Mesodermal cell (in vitro differentiated cells): ENCODE measurements at regions not wholly inside any gene's neighbourhood (a gene's known extent, or its start where the extent isn't known, plus 50 kb on each side); places are given as distances from the start of the nearest gene placed in this dataset.

ENCODE experiments used
- H3K27ac ChIP-seq: 2 replicates; pipeline ENCODE4 v1.7.0; 2013; ENCODE audit warnings: mild to moderate bottlenecking, low read depth, low read length, moderate library complexity; ENCODE audit not compliant: severe bottlenecking
- H3K36me3 ChIP-seq: 2 replicates; pipeline ENCODE4 v1.7.1; 2013; ENCODE audit warnings: mild to moderate bottlenecking, low read length, moderate library complexity; ENCODE audit not compliant: control insufficient read depth, insufficient read depth
- H3K4me1 ChIP-seq: one replicate; pipeline ENCODE4 v1.7.1; 2013; ENCODE audit warnings: mild to moderate bottlenecking, low read length; ENCODE audit not compliant: insufficient read depth, control insufficient read depth, poor library complexity, severe bottlenecking
- H3K4me3 ChIP-seq: 2 replicates; pipeline ENCODE4 v1.7.0; 2013; ENCODE audit warnings: low read length, control low read depth, mild to moderate bottlenecking; ENCODE audit not compliant: insufficient read depth, poor library complexity, severe bottlenecking; ENCODE audit errors: extremely low read depth
- H3K9me3 ChIP-seq: 2 replicates; pipeline ENCODE4 v1.7.1; 2013; ENCODE audit warnings: mild to moderate bottlenecking, low read length, moderate library complexity; ENCODE audit not compliant: control insufficient read depth
- WGBS, 2 experiments: methylation state at CpG; one replicate each; pipeline ENCODE4 v1.1.5; 2013; ENCODE audit warnings: missing lambda C conversion rate in 2 of 2; ENCODE audit not compliant: insufficient coverage in 2 of 2; 5-methylcytosine and 5-hydroxymethylcytosine counted together

DNA sequence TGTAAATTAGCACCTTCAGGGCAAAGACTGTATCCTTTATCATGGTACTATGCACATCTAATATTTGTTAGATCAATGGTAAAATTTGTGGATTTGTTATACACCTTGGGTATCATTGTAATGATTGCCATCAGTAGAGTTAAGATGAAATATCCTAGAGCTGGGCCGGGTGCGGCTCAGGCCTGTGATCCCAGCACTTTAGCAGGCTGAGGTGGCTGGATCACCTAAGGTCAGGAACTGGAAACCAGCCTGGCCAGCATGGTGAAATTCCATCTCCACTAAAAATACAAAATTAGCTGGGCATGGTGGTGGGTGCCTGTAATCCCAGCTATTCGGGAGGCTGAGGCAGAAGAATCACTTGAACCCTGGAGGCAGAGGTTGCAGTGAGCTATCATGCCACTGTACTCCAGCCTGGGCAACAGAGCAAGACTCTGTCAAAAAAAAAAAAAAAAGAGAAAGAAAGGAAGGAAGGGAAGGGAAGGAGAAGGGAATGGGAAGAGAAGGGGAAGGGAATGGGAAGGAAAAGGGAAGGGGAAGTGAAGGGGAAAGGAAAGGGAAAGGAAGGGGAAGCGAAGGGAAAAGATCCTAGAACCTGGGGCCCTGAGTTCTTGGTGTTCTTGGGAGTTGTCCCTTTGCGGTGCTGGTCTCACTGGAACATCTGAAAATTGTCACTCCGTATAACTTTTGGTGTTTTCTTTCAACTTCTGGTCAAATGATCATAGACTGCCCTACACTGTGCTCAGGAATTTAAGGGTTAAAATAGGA lies 71.1 kb upstream of the NEUROD1 start:
- H3K4me3 ChIP-seq: no peak overlapping the region
- H3K9me3 ChIP-seq: peaks cover 6% of the 10 kb centered on the region
- H3K27ac ChIP-seq: no peak overlapping the region
- no peaks in the 10 kb centered on the region for H3K36me3 ChIP-seq
- H3K4me1 ChIP-seq: peaks cover 30% of the 10 kb centered on the region
- WGBS, 2 experiments: 84 to 100% methylated on average over 6 of the region's 6 CpGs

GRCh38 chr2:181752301-181752700 lies 72.0 kb upstream of the NEUROD1 start:
- H3K4me3 ChIP-seq: no peak overlapping the region
- H3K27ac ChIP-seq: peak overlapping the region; percentile 47
- H3K9me3 ChIP-seq: no peaks in the 10 kb centered on the region
- no peaks in the 10 kb centered on the region for H3K36me3 ChIP-seq
- peaks cover 30% of the 10 kb centered on the region for H3K4me1 ChIP-seq
- 86% methylated on average over 1 of the region's 1 CpG; no CpG with 5 or more reads in 1 of the 2 experiments for WGBS, 2 experiments

DNA sequence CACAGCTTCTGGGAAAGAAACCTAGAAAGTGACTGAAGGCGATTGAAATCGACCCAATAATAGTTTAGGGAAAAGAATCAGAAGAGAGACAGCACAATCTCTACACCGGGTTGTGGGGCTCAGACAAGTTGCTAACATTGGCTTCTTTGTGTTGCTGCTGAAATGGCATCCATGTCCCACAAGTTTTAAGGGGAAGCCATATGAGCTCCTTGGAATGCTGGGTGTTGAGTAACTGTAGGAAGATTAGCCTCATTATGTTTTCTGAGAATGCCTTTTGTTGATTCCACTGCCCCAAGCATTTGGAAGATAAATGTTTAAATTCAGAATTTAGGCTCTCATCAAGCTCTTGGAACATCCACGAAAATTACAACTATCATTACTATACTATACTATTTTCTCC lies 73.4 kb upstream of the NEUROD1 start:
- WGBS, 2 experiments: 89 to 100% methylated on average over 2 to 4 of the region's 4 CpGs
- Histone ChIP-seq H3K4me1 (peaks cover 30% of the 10 kb centered on the region), H3K9me3 (no peaks in the 10 kb centered on the region), H3K4me3 (no peak overlapping the region), H3K27ac (peak overlapping the region; percentile 58), H3K36me3 (no peaks in the 10 kb centered on the region)

DNA sequence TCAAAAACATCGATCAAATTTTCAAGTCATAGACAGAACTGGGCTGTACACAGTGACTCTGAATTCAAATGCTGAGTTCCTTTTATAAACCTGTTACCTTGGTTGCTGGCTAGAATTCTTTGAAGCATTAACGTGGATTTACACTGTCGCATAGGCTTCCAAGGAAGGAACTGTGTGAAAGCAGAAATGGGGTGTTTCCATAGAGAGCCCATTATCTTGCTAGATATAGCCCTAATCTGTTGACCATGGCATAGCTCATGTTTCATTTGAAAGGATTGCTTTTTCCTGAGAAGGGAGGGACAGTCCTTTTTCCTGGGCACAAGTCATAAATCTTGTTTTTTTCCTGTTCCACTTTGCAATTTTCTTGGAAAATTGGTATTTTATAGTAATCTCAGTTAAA lies 73.8 kb upstream of the NEUROD1 start:
- WGBS, 2 experiments: 82 to 91% methylated on average over 2 to 3 of the region's 3 CpGs
- H3K36me3 ChIP-seq: no peaks in the 10 kb centered on the region
- no peaks in the 10 kb centered on the region for H3K9me3 ChIP-seq
- peak overlapping the region; percentile 54 for H3K27ac ChIP-seq
- peaks cover 30% of the 10 kb centered on the region for H3K4me1 ChIP-seq
- H3K4me3 ChIP-seq: no peak overlapping the region

DNA sequence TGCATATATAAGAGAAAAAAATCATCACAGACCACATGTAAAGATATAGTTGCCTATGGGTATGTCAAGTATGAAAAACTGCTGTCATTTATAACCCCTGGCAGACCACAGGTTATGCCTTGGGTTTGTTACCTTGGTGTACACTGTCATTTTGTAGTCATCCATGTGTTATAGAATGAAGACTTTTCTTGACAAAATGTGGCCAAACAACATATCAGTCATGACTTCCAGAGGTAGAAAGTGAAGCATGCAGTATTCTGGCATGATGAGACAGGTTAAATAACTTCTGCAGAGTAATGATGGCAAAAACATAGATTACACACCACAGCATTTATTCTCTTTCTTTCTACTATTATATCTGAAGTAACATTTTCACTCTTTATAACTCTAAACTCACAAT lies 74.9 kb upstream of the NEUROD1 start:
- no peaks in the 10 kb centered on the region for H3K36me3 ChIP-seq
- no peaks in the 10 kb centered on the region for H3K9me3 ChIP-seq
- peaks cover 28% of the 10 kb centered on the region for H3K4me1 ChIP-seq
- no peak overlapping the region for H3K27ac ChIP-seq
- no peak overlapping the region for H3K4me3 ChIP-seq

DNA sequence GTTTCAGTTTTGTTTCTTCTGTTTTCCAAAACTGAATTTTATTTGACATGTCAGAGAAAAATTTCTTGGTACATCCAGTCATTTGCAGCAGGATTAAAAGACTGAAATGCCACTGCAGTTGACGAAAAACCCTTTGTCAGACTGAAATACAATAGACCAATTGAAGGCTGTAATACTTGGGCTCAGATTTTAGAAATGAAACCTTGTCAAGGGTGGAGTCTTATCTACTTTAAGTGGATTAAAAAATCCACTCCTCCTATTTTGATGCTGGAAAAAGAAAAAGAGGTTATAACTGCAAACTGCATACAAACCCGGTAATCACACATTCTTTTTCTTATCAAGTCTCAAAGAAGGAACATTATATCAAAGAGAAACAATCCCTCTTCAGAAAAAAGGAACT lies 80.2 kb upstream of the NEUROD1 start:
- no peak overlapping the region for H3K4me3 ChIP-seq
- WGBS, 2 experiments: no CpG with 5 or more reads among the region's 2 CpGs

DNA sequence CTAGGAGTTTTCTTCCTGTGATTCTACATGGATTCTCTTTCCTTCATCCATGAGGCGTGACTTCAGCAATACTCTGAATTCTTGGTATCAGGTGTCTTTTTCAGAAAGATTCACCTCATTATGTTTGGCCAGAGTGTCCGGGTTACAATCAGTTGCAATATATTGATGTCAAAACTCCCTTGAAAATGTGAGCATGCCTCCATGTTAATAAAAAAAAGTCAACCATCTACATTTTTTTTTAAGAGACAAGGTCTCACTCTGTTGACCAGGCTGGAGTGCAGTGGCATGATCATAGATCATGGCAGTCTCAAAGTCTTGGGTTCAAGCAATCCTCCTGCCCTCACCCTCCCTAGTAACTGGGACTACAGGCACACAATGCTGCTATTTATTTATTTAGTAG lies 80.9 kb upstream of the NEUROD1 start:
- Histone ChIP-seq H3K27ac (no peak overlapping the region), H3K4me3 (no peak overlapping the region), H3K36me3 (no peaks in the 10 kb centered on the region), H3K4me1 (peaks cover 3% of the 10 kb centered on the region), H3K9me3 (no peaks in the 10 kb centered on the region)
- 78 to 88% methylated on average over 1 to 2 of the region's 2 CpGs for WGBS, 2 experiments

More for the DNA sequence above, 80.2 kb upstream of the NEUROD1 start:
- Histone ChIP-seq H3K27ac (no peak overlapping the region), H3K9me3 (no peaks in the 10 kb centered on the region), H3K4me1 (no peaks in the 10 kb centered on the region), H3K36me3 (no peaks in the 10 kb centered on the region)

DNA sequence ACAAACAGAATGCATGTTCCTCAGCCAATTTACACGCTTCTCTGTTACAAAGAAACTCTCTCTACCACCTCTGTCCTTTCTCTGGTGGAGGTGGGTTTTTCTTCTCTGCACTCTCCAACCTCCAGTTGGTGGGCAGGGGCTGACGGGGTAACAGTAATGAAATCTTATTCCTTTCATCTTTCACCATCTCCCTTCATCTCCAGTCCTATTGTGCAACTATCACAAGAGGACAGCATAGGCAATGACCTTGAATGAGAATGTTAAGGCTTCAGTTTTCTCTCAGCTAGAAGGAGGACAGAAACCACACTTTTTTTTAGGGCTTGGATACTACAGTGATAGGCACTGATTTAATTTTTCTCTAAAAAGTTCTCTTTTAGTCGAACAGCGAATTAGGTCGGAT lies 81.7 kb upstream of the NEUROD1 start:
- Histone ChIP-seq H3K4me3 (no peak overlapping the region), H3K36me3 (no peaks in the 10 kb centered on the region), H3K9me3 (no peaks in the 10 kb centered on the region), H3K4me1 (peaks cover 5% of the 10 kb centered on the region), H3K27ac (no peak overlapping the region)
- WGBS, 2 experiments: 96% methylated on average over 3 of the region's 5 CpGs; no CpG with 5 or more reads in 1 of the 2 experiments

DNA sequence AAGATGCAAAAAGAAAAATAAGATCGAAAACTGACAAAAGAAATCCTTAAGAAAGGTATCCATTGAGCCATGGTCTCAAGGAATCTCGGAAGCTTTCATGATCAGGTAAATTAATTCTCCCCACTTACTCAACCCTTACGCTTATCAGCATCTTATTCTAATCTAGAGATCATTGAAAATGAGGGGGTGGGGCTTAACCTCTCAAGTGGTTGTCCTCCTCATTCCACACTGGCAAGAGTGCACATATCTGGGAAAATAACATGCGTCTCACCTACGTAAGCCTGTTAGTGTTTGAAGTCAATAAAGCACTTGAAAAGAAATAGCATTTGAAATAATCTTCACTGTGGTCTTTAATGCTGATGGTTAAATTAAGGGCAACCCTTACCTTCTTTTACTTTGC lies 82.5 kb upstream of the NEUROD1 start:
- H3K4me3 ChIP-seq: no peak overlapping the region
- H3K4me1 ChIP-seq: peaks cover 5% of the 10 kb centered on the region
- 0 to 75% methylated on average over 1 to 4 of the region's 5 CpGs for WGBS, 2 experiments
- H3K27ac ChIP-seq: no peak overlapping the region
- H3K9me3 ChIP-seq: no peaks in the 10 kb centered on the region
- H3K36me3 ChIP-seq: no peaks in the 10 kb centered on the region

DNA sequence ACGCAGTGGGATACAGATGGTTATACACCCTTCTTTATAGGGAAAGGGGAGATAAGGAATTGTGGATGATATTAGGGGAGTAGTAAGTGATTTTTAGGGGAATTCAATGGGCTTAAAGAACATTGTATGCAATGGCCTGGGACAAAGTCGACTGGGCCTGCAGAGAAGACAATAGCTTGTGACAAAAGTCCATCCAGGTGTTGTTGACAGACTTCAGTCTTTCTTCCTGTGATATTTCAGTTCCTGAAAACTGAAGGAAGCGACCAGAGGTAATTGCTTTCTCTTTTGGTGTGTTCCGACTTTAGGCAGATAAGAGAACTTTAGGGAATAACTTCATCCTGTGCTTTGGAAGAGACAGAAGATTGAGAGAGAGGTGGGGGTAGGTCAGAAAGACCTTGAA lies 83.1 kb upstream of the NEUROD1 start:
- Histone ChIP-seq H3K27ac (no peak overlapping the region), H3K4me1 (peaks cover 5% of the 10 kb centered on the region), H3K4me3 (no peak overlapping the region), H3K36me3 (no peaks in the 10 kb centered on the region), H3K9me3 (no peaks in the 10 kb centered on the region)
- 89 to 97% methylated on average over 3 to 4 of the region's 4 CpGs for WGBS, 2 experiments

DNA sequence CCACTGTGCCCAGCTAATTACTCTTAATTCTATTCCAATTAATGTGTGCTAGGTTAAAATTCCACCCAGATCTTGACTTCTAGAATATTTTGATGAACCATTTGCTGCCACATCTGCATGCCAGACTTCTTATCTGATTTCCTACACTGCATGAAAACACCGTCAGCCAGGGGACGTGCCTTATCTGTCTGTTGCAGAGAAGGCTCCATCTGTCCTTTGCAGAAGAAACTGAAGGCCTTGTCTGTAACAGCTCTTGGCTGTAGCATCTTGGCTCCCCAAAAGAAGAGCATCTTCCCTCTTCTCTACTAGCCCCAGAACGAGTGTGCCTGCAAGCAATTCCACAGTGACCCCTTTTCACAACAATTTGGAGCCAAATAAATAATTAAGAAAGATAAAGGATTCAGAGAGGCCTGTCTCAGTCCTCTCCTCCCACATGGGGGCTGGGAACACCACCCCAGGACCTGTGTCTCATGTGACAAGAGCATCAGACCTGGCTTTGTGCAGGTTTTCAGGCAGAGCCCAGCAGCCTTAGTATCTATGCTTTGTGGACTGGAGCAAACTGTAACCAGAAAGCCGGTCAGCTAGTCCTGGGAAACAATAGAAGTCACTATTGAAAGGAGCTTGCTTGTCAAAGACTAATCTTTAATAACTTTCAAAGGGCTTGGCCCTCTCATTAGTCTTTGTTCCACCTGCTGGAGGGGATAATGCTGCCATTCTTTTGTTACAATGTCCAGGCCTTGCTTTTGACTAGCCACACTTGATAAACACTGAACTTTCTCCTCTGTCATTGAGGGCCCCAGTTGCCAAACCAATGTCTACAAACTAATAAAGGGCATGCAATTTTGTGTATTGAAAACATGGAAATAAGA lies 84.0 kb upstream of the NEUROD1 start:
- H3K36me3 ChIP-seq: no peaks in the 10 kb centered on the region
- H3K9me3 ChIP-seq: no peaks in the 10 kb centered on the region
- no peak overlapping the region for H3K4me3 ChIP-seq
- WGBS, 2 experiments: 40 to 61% methylated on average over 1 to 3 of the region's 4 CpGs
- H3K27ac ChIP-seq: no peak overlapping the region
- H3K4me1 ChIP-seq: peaks cover 5% of the 10 kb centered on the region
